PC-9 (cell line): ENCODE measurements at regions not wholly inside any gene's neighbourhood (a gene's known extent, or its start where the extent isn't known, plus 50 kb on each side); places are given as distances from the start of the nearest gene placed in this dataset.

Source experiments
- CTCF ChIP-seq: fragments of 200-600 bp; sonication (generic); conservative IDR thresholded peaks from 2 replicates; pipeline ENCODE4 v1.6.1; 2017; ENCODE audit warnings: mixed run types, antibody characterized with exemption, mild to moderate bottlenecking, moderate library complexity
- EZH2 ChIP-seq: fragments of 200-600 bp; sonication (generic); IDR thresholded peaks from 2 replicates; pipeline ENCODE4 v1.8.0; 2017; ENCODE audit warnings: antibody characterized with exemption, low read depth

- TF ChIP-seq CTCF (no peak), EZH2 (no peak)
These were observed 78.1 kb upstream of the AHI1 start for GRCh38 chr6:135575629-135576028.
